HepG2 (cell line): ENCODE measurements at regions not wholly inside any gene's neighbourhood (a gene's known extent, or its start where the extent isn't known, plus 50 kb on each side); places are given as distances from the start of the nearest gene placed in this dataset.

Experiments
- ADNP ChIP-seq: sonication (generic); formaldehyde crosslinking; IDR thresholded peaks from 2 replicates; pipeline ENCODE4 v1.4.0; 2020; ENCODE audit warnings: missing genetic modification reagents
- AGO2 ChIP-seq: fragments of 200-400 bp; formaldehyde crosslinking; optimal IDR thresholded peaks from 2 replicates; pipeline ENCODE3; 2017; ENCODE audit warnings: mild to moderate bottlenecking, low read depth, low read length, moderate library complexity
- CEBPB ChIP-seq: IDR thresholded peaks from 2 replicates; pipeline ENCODE4 v1.6.1; 2011; ENCODE audit warnings: low read depth, low read length, improper control_type of control experiment, borderline replicate concordance
- EEA1 ChIP-seq: sonication (generic); formaldehyde crosslinking; IDR thresholded peaks from 2 replicates; pipeline ENCODE4 v1.5.1; 2020; ENCODE audit warnings: mild to moderate bottlenecking, missing genetic modification reagents, borderline replicate concordance
- ELF4 ChIP-seq: sonication (generic); formaldehyde crosslinking; IDR thresholded peaks from 2 replicates; pipeline ENCODE4 v1.5.0; 2020; ENCODE audit warnings: missing genetic modification reagents, mild to moderate bottlenecking, moderate library complexity, borderline replicate concordance
- FOXA1 ChIP-seq, 2 experiments: fragments of 450-650 bp in 1 of 2; sonication (generic) in 1 of 2; formaldehyde crosslinking in 1 of 2; IDR thresholded peaks; 2 replicates each; pipeline versions ENCODE4 v1.4.0 to v1.6.1; 2016 to 2020; ENCODE audit warnings: missing genetic modification reagents in 1 of 2
- GABPA ChIP-seq, 2 experiments: IDR thresholded peaks; 2 replicates each; pipeline ENCODE4 v1.6.1; 2011 to 2016; ENCODE audit warnings: low read depth in 2 of 2, low read length in 1 of 2, missing biosample characterization in 1 of 2, missing genetic modification characterization in 1 of 2
- HNRNPUL1 ChIP-seq: fragments of 200-400 bp; formaldehyde crosslinking; IDR thresholded peaks from 2 replicates; pipeline ENCODE4 v1.6.1; 2017; ENCODE audit warnings: low read depth, mild to moderate bottlenecking, low read length, moderate library complexity
- HOXA7 ChIP-seq: sonication (generic); formaldehyde crosslinking; IDR thresholded peaks from 2 replicates; pipeline ENCODE4 v1.8.1; 2022; ENCODE audit warnings: mild to moderate bottlenecking, missing genetic modification reagents, moderate library complexity
- JUN ChIP-seq: sonication (generic); formaldehyde crosslinking; IDR thresholded peaks from 2 replicates; pipeline ENCODE4 v1.4.0; 2020; ENCODE audit warnings: mild to moderate bottlenecking, missing genetic modification reagents
- PTBP1 ChIP-seq: fragments of 200-400 bp; formaldehyde crosslinking; IDR thresholded peaks from 2 replicates; pipeline ENCODE4 v1.6.1; 2018; ENCODE audit warnings: low read length, low read depth; ENCODE audit not compliant: poor library complexity, severe bottlenecking
- REXO4 ChIP-seq: sonication (generic); formaldehyde crosslinking; IDR thresholded peaks from 2 replicates; pipeline ENCODE4 v1.8.0; 2022; ENCODE audit warnings: missing genetic modification reagents, mild to moderate bottlenecking, borderline replicate concordance
- RXRB ChIP-seq: IDR thresholded peaks from 2 replicates; pipeline ENCODE4 v1.6.1; 2016; ENCODE audit warnings: borderline replicate concordance, missing genetic modification reagents, missing compliant biosample characterization
- SAFB2 ChIP-seq: sonication (generic); formaldehyde crosslinking; IDR thresholded peaks from 2 replicates; pipeline ENCODE4 v1.5.1; 2020; ENCODE audit warnings: missing genetic modification reagents, low read depth, mild to moderate bottlenecking, borderline replicate concordance
- SP5 ChIP-seq: IDR thresholded peaks from 2 replicates; pipeline ENCODE4 v1.6.1; 2016; ENCODE audit warnings: low read depth, borderline replicate concordance
- TARDBP ChIP-seq: sonication (generic); formaldehyde crosslinking; IDR thresholded peaks from 2 replicates; pipeline ENCODE4 v1.8.0; 2022; ENCODE audit warnings: mild to moderate bottlenecking, missing genetic modification reagents
- ZBTB21 ChIP-seq: sonication (generic); formaldehyde crosslinking; IDR thresholded peaks from 2 replicates; pipeline ENCODE4 v1.4.0; 2020; ENCODE audit warnings: missing genetic modification reagents
- ZMYM4 ChIP-seq: sonication (generic); formaldehyde crosslinking; IDR thresholded peaks from 2 replicates; pipeline ENCODE4 v1.8.1; 2023; ENCODE audit warnings: mild to moderate bottlenecking, missing genetic modification reagents
- ZNF142 ChIP-seq: sonication (generic); formaldehyde crosslinking; IDR thresholded peaks from 2 replicates; pipeline ENCODE4 v1.4.0; 2020; ENCODE audit warnings: missing genetic modification reagents
- ZNF276 ChIP-seq: sonication (generic); formaldehyde crosslinking; IDR thresholded peaks from 2 replicates; pipeline ENCODE4 v1.4.0; 2020; ENCODE audit warnings: mild to moderate bottlenecking, low read depth, missing genetic modification reagents
- ZNF83 ChIP-seq: sonication (generic); formaldehyde crosslinking; IDR thresholded peaks from 2 replicates; pipeline ENCODE4 v1.4.0; 2020; ENCODE audit warnings: missing genetic modification reagents, mild to moderate bottlenecking, borderline replicate concordance
- TF ChIP-seq, protein P1 (sequence below): sonication (generic); formaldehyde crosslinking; IDR thresholded peaks from 2 replicates; pipeline ENCODE4 v1.4.0; 2020; ENCODE audit warnings: low read depth, mild to moderate bottlenecking, missing genetic modification reagents

DNA sequence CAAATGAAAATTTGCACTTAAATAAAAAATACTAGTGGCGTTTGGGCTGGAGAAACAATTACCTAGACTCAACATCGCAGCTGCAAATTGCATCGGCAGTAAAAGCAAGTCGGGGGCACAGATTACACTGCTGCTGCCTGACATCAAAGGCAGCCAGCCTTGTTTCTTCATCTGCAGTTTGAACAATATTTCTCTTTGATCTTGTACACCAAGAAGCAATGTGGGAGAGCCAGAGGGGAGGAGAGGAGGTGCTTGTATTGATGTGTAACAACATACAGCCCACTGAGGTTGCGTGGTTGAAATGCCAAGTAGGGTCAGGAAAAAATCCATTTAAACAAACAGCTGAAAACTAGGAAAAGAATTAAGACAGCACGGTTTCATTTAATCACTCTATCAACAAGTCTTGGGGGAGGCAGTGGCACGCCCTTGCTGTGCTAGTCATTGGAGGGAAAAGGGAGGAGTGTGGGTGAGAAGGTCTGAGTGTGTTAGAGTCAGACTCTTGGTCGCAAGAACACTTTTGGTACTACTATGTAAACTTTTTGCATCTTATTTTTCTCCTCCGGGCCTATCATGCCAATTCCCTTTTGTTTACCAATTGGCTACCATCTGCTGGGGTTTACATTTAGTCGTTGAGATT is 456.5 kb downstream of the OMA1 start (continued):
- TF ChIP-seq ZNF142 (CRISPR knock-in tag), result no peak
- TF ChIP-seq HNRNPUL1, result no peak
- TF ChIP-seq CEBPB, result peak; percentile 73
- TF ChIP-seq JUN, result no peak
- TF ChIP-seq ZBTB21, result no peak
- no peak for TF ChIP-seq HOXA7 (CRISPR knock-in tag)
- 0 out of 2 replicates have a peak, but pooled peaks have one; percentile 12 for TF ChIP-seq RXRB
- TF ChIP-seq, protein P1, sequence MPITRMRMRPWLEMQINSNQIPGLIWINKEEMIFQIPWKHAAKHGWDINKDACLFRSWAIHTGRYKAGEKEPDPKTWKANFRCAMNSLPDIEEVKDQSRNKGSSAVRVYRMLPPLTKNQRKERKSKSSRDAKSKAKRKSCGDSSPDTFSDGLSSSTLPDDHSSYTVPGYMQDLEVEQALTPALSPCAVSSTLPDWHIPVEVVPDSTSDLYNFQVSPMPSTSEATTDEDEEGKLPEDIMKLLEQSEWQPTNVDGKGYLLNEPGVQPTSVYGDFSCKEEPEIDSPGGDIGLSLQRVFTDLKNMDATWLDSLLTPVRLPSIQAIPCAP (CRISPR knock-in tag), result no peak
- TF ChIP-seq ZNF276 (CRISPR knock-in tag), result no peak
- TF ChIP-seq FOXA1 (IDR thresholded peaks at IDR 0.05), result no peak
- peak; percentile 42; the same call in 1 of the 2 replicates for TF ChIP-seq FOXA1 (CRISPR knock-in tag; IDR thresholded peaks at IDR 0.05)
- no peak for TF ChIP-seq TARDBP (CRISPR knock-in tag)
- no peak for TF ChIP-seq ELF4 (CRISPR knock-in tag)
- TF ChIP-seq ADNP, result no peak
- no peak for TF ChIP-seq EEA1
- TF ChIP-seq GABPA (IDR thresholded peaks at IDR 0.05; ENCODE audit: low read depth, low read length), result no peak
- no peak for TF ChIP-seq GABPA (CRISPR knock-in tag; IDR thresholded peaks at IDR 0.05; ENCODE audit: low read depth)
- TF ChIP-seq REXO4 (CRISPR knock-in tag), result no peak
- TF ChIP-seq PTBP1, result no peak
- peak; percentile 58; the same call in 1 of the 2 replicates for TF ChIP-seq SP5 (CRISPR knock-in tag)
- TF ChIP-seq ZNF83 (CRISPR knock-in tag), result no peak
- no peak for TF ChIP-seq AGO2
- no peak for TF ChIP-seq SAFB2 (CRISPR knock-in tag)
- 0 out of 2 replicates have a peak, but pooled peaks have one; percentile 17 for TF ChIP-seq ZMYM4 (CRISPR knock-in tag)
